OCI-LY7 (cell line): ENCODE measurements at regions not wholly inside any gene's neighbourhood (a gene's known extent, or its start where the extent isn't known, plus 50 kb on each side); places are given as distances from the start of the nearest gene placed in this dataset.
"Not testable (repeated sequence)": the region's sequence is repeated elsewhere in the genome, so short reads cannot be mapped to it uniquely, and the experiment has no call there.

ENCODE experiments used
- BruUV-seq: library from RNA; stranded (reverse); fragments of 400-500 nt; replicated peaks from 2 replicates; lab custom pipeline; 2021; lab: Mats Ljungman, UMichigan
- CTCF ChIA-PET: fragments of 300-600 bp; sonication (Branson Sonifier 250); formaldehyde crosslinking; loops from one replicate; lab custom pipeline; 2022; ENCODE audit warnings: antibody characterized with exemption; ENCODE audit not compliant: unreplicated experiment; lab: Charles Lee
- POLR2A ChIA-PET: fragments of 300-600 bp; sonication (Branson Sonifier 250); formaldehyde crosslinking; loops from one replicate; lab custom pipeline; 2022; ENCODE audit warnings: antibody characterized with exemption; lab: Charles Lee
- DNase-seq: peaks from one replicate; pipeline ENCODE4 v3.0.0-alpha.2; 2015; ENCODE audit warnings: low spot score
- H2AFZ ChIP-seq: fragments of 200-600 bp; sonication (generic), shearing (Covaris generic); 2 replicates; pipeline ENCODE4 v1.6.1; 2014; ENCODE audit warnings: mild to moderate bottlenecking, antibody characterized with exemption, low read length, moderate library complexity
- H3K27ac ChIP-seq: fragments of 200-600 bp; sonication (generic); 2 replicates; pipeline ENCODE4 v1.5.1; 2014; ENCODE audit warnings: mixed run types, low read depth, mild to moderate bottlenecking, moderate library complexity, low read length, inconsistent platforms; ENCODE audit not compliant: poor library complexity, severe bottlenecking
- H3K36me3 ChIP-seq: fragments of 200-600 bp; sonication (generic); 2 replicates; pipeline ENCODE4 v1.6.1; 2014; ENCODE audit warnings: mild to moderate bottlenecking, antibody characterized with exemption, low read length, moderate library complexity, mixed read lengths; ENCODE audit not compliant: insufficient read depth
- H3K4me1 ChIP-seq: fragments of 200-600 bp; sonication (generic); 2 replicates; pipeline ENCODE4 v1.5.1; 2014; ENCODE audit warnings: mild to moderate bottlenecking, low read length; ENCODE audit not compliant: insufficient read depth, poor library complexity, severe bottlenecking
- H3K4me2 ChIP-seq: fragments of 200-600 bp; sonication (generic); 2 replicates; pipeline ENCODE4 v1.6.1; 2014; ENCODE audit warnings: mild to moderate bottlenecking, low read length
- H3K4me3 ChIP-seq: fragments of 200-600 bp; sonication (generic); 2 replicates; pipeline ENCODE4 v1.5.1; 2014; ENCODE audit warnings: mild to moderate bottlenecking, low read depth, low read length; ENCODE audit not compliant: poor library complexity, severe bottlenecking
- H3K79me2 ChIP-seq: fragments of 200-600 bp; sonication (generic); 2 replicates; pipeline ENCODE4 v1.6.1; 2016; ENCODE audit warnings: low read depth, mild to moderate bottlenecking, low read length, moderate library complexity, mixed read lengths; ENCODE audit not compliant: insufficient read depth
- H3K9me2 ChIP-seq: fragments of 200-600 bp; sonication (generic); 2 replicates; pipeline ENCODE4 v1.6.1; 2016; ENCODE audit warnings: mild to moderate bottlenecking, low read length, mixed read lengths; ENCODE audit not compliant: insufficient read depth
- H3K9me3 ChIP-seq: fragments of 200-600 bp; sonication (generic); 2 replicates; pipeline ENCODE4 v1.6.1; 2014; ENCODE audit warnings: mild to moderate bottlenecking, mixed run types, low read length, mixed read lengths
- H4K20me1 ChIP-seq: fragments of 200-600 bp; sonication (generic); 2 replicates; pipeline ENCODE4 v1.6.1; 2014; ENCODE audit warnings: mild to moderate bottlenecking, antibody characterized with exemption, low read length, moderate library complexity, mixed read lengths; ENCODE audit not compliant: insufficient read depth
- EZH2phosphoT487 ChIP-seq: fragments of 200-600 bp; sonication (generic); IDR thresholded peaks from 2 replicates; pipeline ENCODE4 v1.6.1; 2018; ENCODE audit warnings: low read depth, borderline replicate concordance, mild to moderate bottlenecking, mixed run types, antibody characterized with exemption, low read length, moderate library complexity, mixed read lengths
- intact Hi-C: fragments of 100-400 bp; cut with micrococcal nuclease; formaldehyde crosslinking; loops from one replicate; pipeline ENCODE4 v1.10.0; 2022; ENCODE audit not compliant: unreplicated experiment
- TF ChIP-seq, protein P1 (sequence below): fragments of 200-600 bp; sonication (generic); conservative IDR thresholded peaks from 2 replicates; pipeline ENCODE4 v1.5.1; 2014; ENCODE audit warnings: mild to moderate bottlenecking, antibody characterized with exemption, low read length, moderate library complexity, mixed read lengths

- no peak for DNase-seq
- H3K27ac ChIP-seq = no peak overlapping the region
- BruUV-seq = no TSS peak
- no peak overlapping the region for H3K4me3 ChIP-seq
- CTCF ChIA-PET = no interaction called here
- H2AFZ ChIP-seq = no peak overlapping the region
- TF ChIP-seq, protein P1, sequence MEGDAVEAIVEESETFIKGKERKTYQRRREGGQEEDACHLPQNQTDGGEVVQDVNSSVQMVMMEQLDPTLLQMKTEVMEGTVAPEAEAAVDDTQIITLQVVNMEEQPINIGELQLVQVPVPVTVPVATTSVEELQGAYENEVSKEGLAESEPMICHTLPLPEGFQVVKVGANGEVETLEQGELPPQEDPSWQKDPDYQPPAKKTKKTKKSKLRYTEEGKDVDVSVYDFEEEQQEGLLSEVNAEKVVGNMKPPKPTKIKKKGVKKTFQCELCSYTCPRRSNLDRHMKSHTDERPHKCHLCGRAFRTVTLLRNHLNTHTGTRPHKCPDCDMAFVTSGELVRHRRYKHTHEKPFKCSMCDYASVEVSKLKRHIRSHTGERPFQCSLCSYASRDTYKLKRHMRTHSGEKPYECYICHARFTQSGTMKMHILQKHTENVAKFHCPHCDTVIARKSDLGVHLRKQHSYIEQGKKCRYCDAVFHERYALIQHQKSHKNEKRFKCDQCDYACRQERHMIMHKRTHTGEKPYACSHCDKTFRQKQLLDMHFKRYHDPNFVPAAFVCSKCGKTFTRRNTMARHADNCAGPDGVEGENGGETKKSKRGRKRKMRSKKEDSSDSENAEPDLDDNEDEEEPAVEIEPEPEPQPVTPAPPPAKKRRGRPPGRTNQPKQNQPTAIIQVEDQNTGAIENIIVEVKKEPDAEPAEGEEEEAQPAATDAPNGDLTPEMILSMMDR = no peak
- no peak for TF ChIP-seq EZH2phosphoT487
- H3K79me2 ChIP-seq = no peaks in the 10 kb centered on the region
- H3K9me3 ChIP-seq = no peaks in the 10 kb centered on the region
- no peaks in the 10 kb centered on the region for H3K4me1 ChIP-seq
- intact Hi-C loops = no loop called here
- POLR2A ChIA-PET = interaction anchor here (0.6 to 0.7 kb wide), 2 partner anchors 14 to 862 kb away, joined by 3 read pairs; no protein-coding TSS in a partner anchor
- no peak overlapping the region for H3K4me2 ChIP-seq
- H3K36me3 ChIP-seq = no peaks in the 10 kb centered on the region
- no peaks in the 10 kb centered on the region for H4K20me1 ChIP-seq
- H3K9me2 ChIP-seq = no peaks in the 10 kb centered on the region
These were observed 250.4 kb upstream of the ALG10 start for GRCh38 chr12:33771889-33772288.

GRCh38 chr12:33773091-33773490 is 249.2 kb upstream of the ALG10 start:
- DNase-seq, H3K4me3 ChIP-seq, BruUV-seq, intact Hi-C loops, POLR2A ChIA-PET, H3K4me2 ChIP-seq, H4K20me1 ChIP-seq, CTCF ChIA-PET, H3K4me1 ChIP-seq, H3K27ac ChIP-seq, H3K79me2 ChIP-seq, H2AFZ ChIP-seq, H3K9me3 ChIP-seq, H3K36me3 ChIP-seq, H3K9me2 ChIP-seq: not testable (repeated sequence)

GRCh38 chr12:33786532-33786931 is 235.8 kb upstream of the ALG10 start:
- H3K36me3 ChIP-seq = no peaks in the 10 kb centered on the region
- no peaks in the 10 kb centered on the region for H3K79me2 ChIP-seq
- ChIA-PET POLR2A (interaction anchor here (0.6 kb wide), 1 partner anchor 15 kb away, joined by 3 read pairs; no protein-coding TSS in a partner anchor), CTCF (interaction anchor here (0.6 kb wide), 1 partner anchor 23 kb away, joined by 3 read pairs; no protein-coding TSS in a partner anchor)
- no peak overlapping the region for H3K27ac ChIP-seq
- H2AFZ ChIP-seq = no peak overlapping the region
- TF ChIP-seq, protein P1 = no peak
- TF ChIP-seq EZH2phosphoT487 = no peak
- no peaks in the 10 kb centered on the region for H3K4me1 ChIP-seq
- intact Hi-C loops = no loop called here
- H3K9me2 ChIP-seq = no peaks in the 10 kb centered on the region
- no peak overlapping the region for H3K4me3 ChIP-seq
- H3K4me2 ChIP-seq = no peak overlapping the region
- no TSS peak for BruUV-seq
- no peak for DNase-seq
- H4K20me1 ChIP-seq = no peaks in the 10 kb centered on the region
- H3K9me3 ChIP-seq = no peaks in the 10 kb centered on the region
